ENCODE measurements at regions not wholly inside any gene's neighbourhood (a gene's known extent, or its start where the extent isn't known, plus 50 kb on each side); places are given as distances from the start of the nearest gene placed in this dataset.
"Not testable (repeated sequence)": the region's sequence is repeated elsewhere in the genome, so short reads cannot be mapped to it uniquely, and the experiment has no call there.

GRCh38 chr14:56008661-56009060 is 109.5 kb upstream of the PELI2 start:
- H3K27ac ChIP-seq (ENCODE audit: insufficient read depth, low read length); CTCF ChIA-PET; H2BK5ac ChIP-seq (ENCODE audit: low read depth, low read length, poor library complexity, severe bottlenecking); H3K36me3 ChIP-seq (ENCODE audit: control insufficient read depth, insufficient read depth, low read length); H3K79me1 ChIP-seq (ENCODE audit: low read depth in 1 of 2, low read length in 2 of 2); H3K4me1 ChIP-seq (ENCODE audit: control insufficient read depth, insufficient read depth, low read length); H2AK9ac ChIP-seq (replicated peaks; ENCODE audit: low read depth, low read length, poor library complexity); H2AK5ac ChIP-seq (ENCODE audit: low read depth, low read length); H3K18ac ChIP-seq (ENCODE audit: low read depth, low read length); H3K14ac ChIP-seq (replicated peaks; ENCODE audit: low read depth, low read length); H3K56ac ChIP-seq (ENCODE audit: extremely low read depth, insufficient read depth, low read length); dilution Hi-C loops (cut with HindIII; ENCODE audit: low sequenced_read_pairs, unreplicated experiment); H4K8ac ChIP-seq (ENCODE audit: low read depth in 2 of 2, low read length in 2 of 2); H2BK120ac ChIP-seq (ENCODE audit: low read depth, low read length); in situ Hi-C loops (cut with MboI; ENCODE audit: low sequenced_read_pairs); H2BK20ac ChIP-seq (ENCODE audit: low read depth, low read length); H3K9me3 ChIP-seq (ENCODE audit: control insufficient read depth, insufficient read depth, low read length); H3K4me2 ChIP-seq (ENCODE audit: low read depth, low read length); H3K4me3 ChIP-seq (ENCODE audit: insufficient read depth, low read depth, low read length); H3K4ac ChIP-seq (ENCODE audit: low read depth, low read length); H3K9ac ChIP-seq (ENCODE audit: low read depth, low read length); H2BK15ac ChIP-seq (ENCODE audit: low read depth, low read length); DNase-seq; POLR2A ChIA-PET (ENCODE audit: unreplicated experiment); H3K27me3 ChIP-seq (ENCODE audit: control insufficient read depth, insufficient read depth, low read length); BruUV-seq (replicated peaks); H4K5ac ChIP-seq (ENCODE audit: low read depth, low read length); ATAC-seq (ENCODE audit: low read depth); H4K20me1 ChIP-seq (ENCODE audit: insufficient read depth, low read length); H2AFZ ChIP-seq (replicated peaks; ENCODE audit: low read length, poor library complexity); H3K23ac ChIP-seq (ENCODE audit: low read depth, low read length); H4K91ac ChIP-seq (ENCODE audit: insufficient read depth, low read depth, low read length): not testable (repeated sequence)
- peaks cover 11% of the 10 kb centered on the region; the same call in 1 of the 2 replicates for H3K9me1 ChIP-seq (ENCODE audit: insufficient read depth, low read length)
- WGBS, 2 experiments (ENCODE audit: extremely low coverage in 2 of 2, insufficient read length in 1 of 2): no CpG with 5 or more reads among the region's 3 CpGs
- intact Hi-C loops (cut with micrococcal nuclease): loop anchor here (10.0 kb wide), 1 partner anchor 274 kb away; no protein-coding TSS in a partner anchor
